Adrenal gland (tissue), 5 donors: ENCODE measurements at regions not wholly inside any gene's neighbourhood (a gene's known extent, or its start where the extent isn't known, plus 50 kb on each side); places are given as distances from the start of the nearest gene placed in this dataset.

Experiments
- CTCF ChIP-seq, 6 experiments: fragments of 450-650 bp in 4 of 6; fragments of 200-600 bp in 2 of 6; sonication (generic) in 1 of 6; IDR thresholded peaks; 1 replicate in 5 of 6; 2 replicates in 1 of 6; pipeline versions ENCODE4 v1.5.1 to v1.8.0; 2016 to 2021; ENCODE audit warnings: antibody characterized with exemption in 6 of 6, mild to moderate bottlenecking in 2 of 6, moderate library complexity in 1 of 6
- POLR2A ChIP-seq, 2 donors: fragments of 450-650 bp; IDR thresholded peaks; one replicate each; pipeline ENCODE4 v1.6.1; 2017; ENCODE audit warnings: antibody characterized with exemption in 2 of 2, mild to moderate bottlenecking in 2 of 2, moderate library complexity in 1 of 2
- donor health status: DM: no; HTN: no; CAD: no.

DNA sequence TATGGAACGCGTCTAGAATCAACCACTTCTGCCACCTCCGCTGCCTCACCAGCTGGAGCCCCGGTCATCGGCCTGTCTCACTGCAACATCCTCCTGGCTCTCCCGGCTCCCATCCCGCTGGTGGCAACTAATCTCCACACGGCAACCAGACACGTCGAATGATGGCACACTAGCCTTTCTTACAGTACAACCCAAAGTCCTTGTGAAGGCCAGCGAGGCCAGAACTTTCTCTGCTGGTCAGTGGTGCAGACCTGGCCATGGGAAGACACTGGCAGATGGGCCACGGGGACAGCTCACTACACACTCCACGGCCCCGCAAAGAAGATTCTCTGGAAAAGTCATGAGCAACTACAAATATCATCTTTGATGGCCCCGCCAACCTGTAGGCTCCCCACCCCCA is 117.6 kb downstream of the RMI2 start:
- TF ChIP-seq CTCF (IDR thresholded peaks at IDR 0.05) = no peak
- no peak for TF ChIP-seq POLR2A (IDR thresholded peaks at IDR 0.05)
